Mucosa of rectum (tissue), 2 donors: ENCODE measurements at regions not wholly inside any gene's neighbourhood (a gene's known extent, or its start where the extent isn't known, plus 50 kb on each side); places are given as distances from the start of the nearest gene placed in this dataset.

Experiments used
- H3K27ac ChIP-seq, 2 donors: one replicate each; pipeline ENCODE4 v1.7.0; 2013; ENCODE audit warnings: inconsistent platforms in 2 of 2, low read depth in 2 of 2, low read length in 2 of 2
- H3K27me3 ChIP-seq, 2 donors: one replicate each; pipeline ENCODE4 v1.7.0; 2013; ENCODE audit warnings: low read length in 2 of 2; ENCODE audit not compliant: control insufficient read depth in 2 of 2, insufficient read depth in 2 of 2
- H3K36me3 ChIP-seq, 2 donors: one replicate each; pipeline ENCODE4 v1.7.0; 2013; ENCODE audit warnings: low read length in 2 of 2; ENCODE audit not compliant: control insufficient read depth in 2 of 2, insufficient read depth in 2 of 2
- H3K4me1 ChIP-seq, 2 donors: one replicate each; pipeline ENCODE4 v1.7.0; 2013; ENCODE audit warnings: low read length in 2 of 2, mild to moderate bottlenecking in 1 of 2; ENCODE audit not compliant: control insufficient read depth in 2 of 2, insufficient read depth in 2 of 2
- H3K4me3 ChIP-seq, 2 donors: one replicate each; pipeline ENCODE4 v1.7.0; 2013; ENCODE audit warnings: low read length in 2 of 2
- H3K9ac ChIP-seq, 2 donors: one replicate each; pipeline ENCODE4 v1.7.0; 2013; ENCODE audit warnings: low read length in 2 of 2, low read depth in 1 of 2, mild to moderate bottlenecking in 1 of 2
- H3K9me3 ChIP-seq, 2 donors: one replicate each; pipeline ENCODE4 v1.7.0; 2013; ENCODE audit warnings: low read length in 2 of 2; ENCODE audit not compliant: control insufficient read depth in 2 of 2
- donor health status: healthy.
- donor health status: Normal muscosa, but diverticular disease.

- Histone ChIP-seq H3K27ac (no peak overlapping the region), H3K36me3 (no peaks in the 10 kb centered on the region), H3K27me3 (no peaks in the 10 kb centered on the region), H3K9ac (no peak overlapping the region), H3K9me3 (no peaks in the 10 kb centered on the region), H3K4me1 (no peaks in the 10 kb centered on the region), H3K4me3 (no peak overlapping the region)
Measured at GRCh38 chr7:10662491-10662890, 311.2 kb upstream of the PHF14 start.

DNA sequence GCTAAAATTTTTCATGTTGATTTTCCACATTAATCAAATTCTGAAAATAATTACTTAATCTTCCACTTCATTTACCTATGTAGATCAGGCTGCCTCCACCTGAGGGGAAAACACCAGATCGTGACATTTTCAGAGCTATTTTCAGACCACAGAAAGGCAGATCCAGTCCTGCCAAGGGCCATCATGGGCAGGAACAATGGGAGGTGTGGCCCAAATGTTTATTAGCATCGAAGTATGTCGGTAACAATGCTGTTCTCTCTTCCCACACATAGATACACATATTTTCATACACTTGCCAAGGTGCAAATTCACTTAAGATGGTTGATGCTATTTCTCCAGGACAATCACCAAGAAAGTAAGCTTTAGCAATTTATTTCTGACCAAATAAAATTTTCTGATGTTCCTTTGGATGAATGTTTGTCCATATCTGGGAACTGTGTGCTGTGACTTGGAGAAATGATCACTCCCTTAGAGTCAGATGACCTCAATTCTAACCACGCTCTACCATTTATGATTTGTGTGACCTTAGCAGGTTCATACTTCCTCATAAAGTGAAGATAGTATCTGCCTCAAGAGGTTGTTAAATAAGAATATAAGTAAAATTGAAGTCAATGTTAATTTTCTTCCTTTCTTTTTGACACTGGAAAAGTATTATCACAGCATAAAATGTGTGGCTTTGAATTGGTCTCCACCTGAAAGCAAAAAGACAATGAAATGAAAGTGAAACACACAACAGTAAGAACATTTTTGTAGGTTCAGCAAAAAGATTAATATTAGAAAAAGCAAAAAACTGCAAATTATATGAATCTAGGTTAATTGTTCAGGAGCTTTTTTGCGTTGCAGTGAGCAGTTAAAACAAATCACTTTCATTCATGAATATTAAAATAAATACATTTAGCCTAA lies 310.4 kb upstream of the PHF14 start:
- no peak overlapping the region for H3K9ac ChIP-seq
- H3K4me3 ChIP-seq: no peak overlapping the region
- H3K27ac ChIP-seq: no peak overlapping the region
- H3K36me3 ChIP-seq: no peaks in the 10 kb centered on the region
- no peaks in the 10 kb centered on the region for H3K9me3 ChIP-seq
- no peaks in the 10 kb centered on the region for H3K27me3 ChIP-seq
- H3K4me1 ChIP-seq: no peaks in the 10 kb centered on the region

GRCh38 chr7:10672186-10672585 lies 301.5 kb upstream of the PHF14 start:
- H3K36me3 ChIP-seq: no peaks in the 10 kb centered on the region
- H3K9me3 ChIP-seq: no peaks in the 10 kb centered on the region
- no peaks in the 10 kb centered on the region for H3K4me1 ChIP-seq
- H3K4me3 ChIP-seq: no peak overlapping the region
- H3K27ac ChIP-seq: no peak overlapping the region
- H3K27me3 ChIP-seq: no peaks in the 10 kb centered on the region
- no peak overlapping the region for H3K9ac ChIP-seq

GRCh38 chr7:10677211-10677610 lies 296.5 kb upstream of the PHF14 start:
- Histone ChIP-seq H3K36me3 (no peaks in the 10 kb centered on the region), H3K9me3 (no peaks in the 10 kb centered on the region)

GRCh38 chr7:10677668-10678232 lies 295.9 kb upstream of the PHF14 start:
- H3K27ac ChIP-seq: no peak overlapping the region

More at GRCh38 chr7:10677211-10677610, 296.5 kb upstream of the PHF14 start:
- H3K27ac ChIP-seq: no peak overlapping the region
- no peaks in the 10 kb centered on the region for H3K4me1 ChIP-seq
- H3K9ac ChIP-seq: no peak overlapping the region
- no peak overlapping the region for H3K4me3 ChIP-seq
- H3K27me3 ChIP-seq: no peaks in the 10 kb centered on the region

DNA sequence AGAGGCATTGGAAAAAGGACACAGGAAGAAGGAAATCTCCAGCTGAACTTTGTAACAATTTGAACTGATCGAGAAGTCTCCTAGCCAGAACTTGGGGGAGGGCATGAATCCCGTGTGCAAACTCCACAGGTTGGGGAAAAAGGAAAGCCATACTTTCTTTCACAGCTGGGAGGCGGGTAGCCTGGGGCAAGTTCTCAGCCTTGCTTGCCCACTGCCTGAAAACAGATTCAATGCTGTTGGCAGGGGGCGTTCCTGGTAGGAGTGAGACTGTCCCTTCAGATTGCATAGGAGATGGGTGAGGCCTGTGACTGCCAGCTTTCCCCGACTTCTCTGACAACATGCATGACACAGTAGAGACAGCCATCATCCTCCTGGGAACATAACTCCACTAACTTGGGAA lies 289.1 kb upstream of the PHF14 start:
- Histone ChIP-seq H3K36me3 (no peaks in the 10 kb centered on the region), H3K9ac (no peak overlapping the region), H3K9me3 (no peaks in the 10 kb centered on the region), H3K4me1 (no peaks in the 10 kb centered on the region), H3K27me3 (no peaks in the 10 kb centered on the region), H3K4me3 (no peak overlapping the region), H3K27ac (no peak overlapping the region)

More at GRCh38 chr7:10677668-10678232, 295.9 kb upstream of the PHF14 start:
- no peak overlapping the region for H3K9ac ChIP-seq
- H3K36me3 ChIP-seq: no peaks in the 10 kb centered on the region
- H3K4me1 ChIP-seq: no peaks in the 10 kb centered on the region
- no peaks in the 10 kb centered on the region for H3K9me3 ChIP-seq
- no peak overlapping the region for H3K4me3 ChIP-seq
- H3K27me3 ChIP-seq: no peaks in the 10 kb centered on the region

DNA sequence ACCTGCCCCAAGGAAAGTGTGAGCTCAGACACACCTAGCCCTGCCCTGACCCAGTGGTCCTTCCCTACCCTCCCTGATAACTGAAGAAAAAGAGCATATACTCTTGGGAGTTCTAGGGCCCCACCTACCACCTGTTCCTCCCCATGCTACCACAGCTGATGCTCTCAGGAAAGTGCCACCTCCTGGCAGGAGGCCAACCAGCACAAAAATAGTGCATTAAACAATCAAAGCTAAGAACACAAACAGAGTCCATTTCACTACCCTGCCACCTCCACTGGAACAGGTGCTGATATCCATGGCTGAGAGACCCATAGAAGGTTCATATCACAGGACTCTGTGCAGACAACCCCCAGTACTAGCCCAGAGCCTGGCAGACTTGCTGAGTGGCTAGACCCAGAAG lies 288.6 kb upstream of the PHF14 start:
- Histone ChIP-seq H3K9me3 (no peaks in the 10 kb centered on the region), H3K27me3 (no peaks in the 10 kb centered on the region), H3K9ac (no peak overlapping the region), H3K36me3 (no peaks in the 10 kb centered on the region), H3K4me1 (no peaks in the 10 kb centered on the region), H3K27ac (no peak overlapping the region), H3K4me3 (no peak overlapping the region)

DNA sequence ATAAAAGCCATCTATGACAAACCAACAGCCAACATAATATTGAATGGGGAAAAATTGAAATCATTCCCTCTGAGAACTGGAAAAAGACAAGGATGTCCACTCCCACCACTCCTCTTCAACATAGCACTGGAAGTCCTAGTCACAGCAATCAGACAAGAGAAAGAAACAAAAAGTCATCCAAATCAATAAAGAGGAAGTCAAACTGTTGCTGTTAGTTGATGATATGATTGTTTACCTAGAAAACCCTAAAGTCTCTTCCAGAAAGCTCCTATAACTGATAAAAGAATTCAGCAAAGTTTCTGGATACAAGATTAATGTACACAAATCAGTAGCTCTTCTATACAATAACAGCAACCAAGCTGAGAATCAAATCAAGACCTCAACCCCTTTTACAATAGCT lies 285.1 kb upstream of the PHF14 start:
- Histone ChIP-seq H3K9me3 (no peaks in the 10 kb centered on the region), H3K4me1 (no peaks in the 10 kb centered on the region), H3K36me3 (no peaks in the 10 kb centered on the region), H3K4me3 (no peak overlapping the region), H3K27ac (no peak overlapping the region), H3K9ac (no peak overlapping the region), H3K27me3 (no peaks in the 10 kb centered on the region)

DNA sequence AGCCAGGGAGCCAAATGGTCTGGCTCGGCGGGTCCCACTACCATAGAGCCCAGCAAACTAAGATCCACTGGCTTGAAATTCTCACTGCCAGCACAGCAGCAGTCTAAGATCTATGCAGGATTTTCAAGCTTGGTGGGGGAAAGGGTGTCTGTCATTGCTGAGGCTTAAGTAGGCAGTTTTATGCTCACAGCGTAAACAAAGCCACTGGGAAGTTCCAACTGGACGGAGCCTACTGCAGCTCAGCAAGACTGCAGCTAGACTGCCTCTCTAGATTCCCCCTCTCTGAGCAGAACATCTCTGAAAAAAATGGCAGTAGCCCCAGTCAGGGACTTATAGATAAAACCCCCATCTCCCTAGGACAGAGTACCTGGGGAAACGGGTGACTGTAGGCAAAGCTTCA lies 277.6 kb upstream of the PHF14 start:
- peaks cover 0 to 5% of the 10 kb centered on the region in 2 donors for H3K9me3 ChIP-seq
- no peak overlapping the region for H3K4me3 ChIP-seq
- H3K27me3 ChIP-seq: no peaks in the 10 kb centered on the region
- no peak overlapping the region for H3K27ac ChIP-seq
- no peaks in the 10 kb centered on the region for H3K4me1 ChIP-seq
- no peaks in the 10 kb centered on the region for H3K36me3 ChIP-seq
- no peak overlapping the region for H3K9ac ChIP-seq

GRCh38 chr7:10703059-10703458 lies 270.6 kb upstream of the PHF14 start:
- no peaks in the 10 kb centered on the region for H3K9me3 ChIP-seq
- H3K9ac ChIP-seq: no peak overlapping the region
- no peak overlapping the region for H3K27ac ChIP-seq
- no peak overlapping the region for H3K4me3 ChIP-seq
- H3K36me3 ChIP-seq: no peaks in the 10 kb centered on the region
- H3K4me1 ChIP-seq: no peaks in the 10 kb centered on the region
- no peaks in the 10 kb centered on the region for H3K27me3 ChIP-seq
